Astrocyte of the cerebellum (primary cell): ENCODE measurements at regions not wholly inside any gene's neighbourhood (a gene's known extent, or its start where the extent isn't known, plus 50 kb on each side); places are given as distances from the start of the nearest gene placed in this dataset.

Source experiments
- DNase-seq: peaks from one replicate; pipeline ENCODE4 v3.0.0-alpha.2; 2011; ENCODE audit warnings: low read depth
- H3K4me3 ChIP-seq: 2 replicates; pipeline ENCODE4 v1.5.1; 2011; ENCODE audit warnings: mild to moderate bottlenecking, low read depth, low read length, moderate library complexity
- in situ Hi-C: cut with HindIII; loops from 2 replicates; pipeline ENCODE4 v1.10.0; 2017; ENCODE audit warnings: low sequenced_read_pairs
- TF ChIP-seq, protein P1 (sequence below): IDR thresholded peaks from 2 replicates; pipeline ENCODE4 v1.5.1; 2012; ENCODE audit warnings: low read length, low read depth, moderate library complexity, mild to moderate bottlenecking; ENCODE audit errors: missing control alignments

DNA sequence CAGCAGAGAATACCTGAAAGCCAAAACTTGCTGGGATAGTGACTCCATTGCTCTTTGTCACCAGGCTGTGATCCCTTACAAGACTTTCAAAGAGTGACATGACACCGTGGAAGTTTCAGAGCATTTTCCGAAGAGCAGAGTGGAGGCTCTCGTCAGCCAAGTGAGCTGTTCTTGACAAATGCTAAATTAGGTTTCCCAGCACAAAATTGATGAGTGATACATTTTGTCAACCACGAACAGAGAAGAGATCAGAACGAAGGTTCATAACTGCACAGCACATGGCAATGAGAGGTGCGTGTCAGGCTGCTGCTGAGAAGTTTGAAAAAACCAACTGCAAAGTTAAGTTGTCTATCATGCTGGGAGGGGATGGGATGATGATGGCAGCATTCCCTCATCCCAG, 184.4 kb upstream of the C1orf174 start:
- in situ Hi-C loops = no loop called here
- TF ChIP-seq, protein P1, sequence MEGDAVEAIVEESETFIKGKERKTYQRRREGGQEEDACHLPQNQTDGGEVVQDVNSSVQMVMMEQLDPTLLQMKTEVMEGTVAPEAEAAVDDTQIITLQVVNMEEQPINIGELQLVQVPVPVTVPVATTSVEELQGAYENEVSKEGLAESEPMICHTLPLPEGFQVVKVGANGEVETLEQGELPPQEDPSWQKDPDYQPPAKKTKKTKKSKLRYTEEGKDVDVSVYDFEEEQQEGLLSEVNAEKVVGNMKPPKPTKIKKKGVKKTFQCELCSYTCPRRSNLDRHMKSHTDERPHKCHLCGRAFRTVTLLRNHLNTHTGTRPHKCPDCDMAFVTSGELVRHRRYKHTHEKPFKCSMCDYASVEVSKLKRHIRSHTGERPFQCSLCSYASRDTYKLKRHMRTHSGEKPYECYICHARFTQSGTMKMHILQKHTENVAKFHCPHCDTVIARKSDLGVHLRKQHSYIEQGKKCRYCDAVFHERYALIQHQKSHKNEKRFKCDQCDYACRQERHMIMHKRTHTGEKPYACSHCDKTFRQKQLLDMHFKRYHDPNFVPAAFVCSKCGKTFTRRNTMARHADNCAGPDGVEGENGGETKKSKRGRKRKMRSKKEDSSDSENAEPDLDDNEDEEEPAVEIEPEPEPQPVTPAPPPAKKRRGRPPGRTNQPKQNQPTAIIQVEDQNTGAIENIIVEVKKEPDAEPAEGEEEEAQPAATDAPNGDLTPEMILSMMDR = no peak
- no peak for DNase-seq
- no peak overlapping the region for H3K4me3 ChIP-seq

DNA sequence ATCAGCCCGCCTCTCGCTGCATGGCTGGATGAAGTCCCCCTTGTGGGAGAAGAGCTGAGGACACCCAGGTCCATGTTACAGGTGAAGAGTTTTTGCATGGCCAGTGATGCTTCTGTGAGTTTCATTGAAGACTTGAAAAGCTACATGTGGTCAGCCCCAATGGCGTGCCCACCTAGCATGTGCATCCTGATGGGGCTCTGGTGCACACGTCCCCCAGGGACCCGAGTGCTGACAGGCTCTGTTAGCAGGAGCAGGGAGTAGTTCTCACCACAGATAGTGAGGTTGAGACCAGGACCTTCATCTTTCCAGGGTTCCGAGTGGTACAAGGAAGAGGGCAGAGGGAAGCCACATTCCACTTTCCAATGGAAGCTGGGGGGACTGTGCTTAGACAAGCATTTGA, 184.8 kb upstream of the C1orf174 start:
- H3K4me3 ChIP-seq = no peak overlapping the region
- TF ChIP-seq, protein P1 = no peak
- in situ Hi-C loops = no loop called here
- DNase-seq = no peak

DNA sequence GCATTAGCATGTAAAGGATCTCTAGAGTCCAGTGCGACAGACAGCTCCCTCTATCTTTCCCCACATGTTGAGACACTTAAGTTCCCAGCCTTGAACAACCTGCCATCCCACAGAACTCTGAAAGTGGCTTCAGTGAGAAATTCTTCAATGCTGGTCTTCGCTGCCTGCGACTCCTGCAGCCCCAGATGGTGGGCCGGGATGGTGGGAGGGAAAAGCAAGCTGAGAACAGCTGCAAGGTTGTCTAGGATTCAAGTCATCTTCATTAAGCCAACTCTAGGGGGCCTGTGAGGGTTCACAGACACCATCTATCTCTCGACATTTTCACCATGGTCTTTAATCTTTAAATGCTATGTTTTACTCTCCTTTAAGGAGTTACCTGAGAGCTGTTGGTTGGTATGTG, 185.5 kb upstream of the C1orf174 start:
- TF ChIP-seq, protein P1 = no peak
- in situ Hi-C loops = no loop called here
- no peak for DNase-seq
- no peak overlapping the region for H3K4me3 ChIP-seq

DNA sequence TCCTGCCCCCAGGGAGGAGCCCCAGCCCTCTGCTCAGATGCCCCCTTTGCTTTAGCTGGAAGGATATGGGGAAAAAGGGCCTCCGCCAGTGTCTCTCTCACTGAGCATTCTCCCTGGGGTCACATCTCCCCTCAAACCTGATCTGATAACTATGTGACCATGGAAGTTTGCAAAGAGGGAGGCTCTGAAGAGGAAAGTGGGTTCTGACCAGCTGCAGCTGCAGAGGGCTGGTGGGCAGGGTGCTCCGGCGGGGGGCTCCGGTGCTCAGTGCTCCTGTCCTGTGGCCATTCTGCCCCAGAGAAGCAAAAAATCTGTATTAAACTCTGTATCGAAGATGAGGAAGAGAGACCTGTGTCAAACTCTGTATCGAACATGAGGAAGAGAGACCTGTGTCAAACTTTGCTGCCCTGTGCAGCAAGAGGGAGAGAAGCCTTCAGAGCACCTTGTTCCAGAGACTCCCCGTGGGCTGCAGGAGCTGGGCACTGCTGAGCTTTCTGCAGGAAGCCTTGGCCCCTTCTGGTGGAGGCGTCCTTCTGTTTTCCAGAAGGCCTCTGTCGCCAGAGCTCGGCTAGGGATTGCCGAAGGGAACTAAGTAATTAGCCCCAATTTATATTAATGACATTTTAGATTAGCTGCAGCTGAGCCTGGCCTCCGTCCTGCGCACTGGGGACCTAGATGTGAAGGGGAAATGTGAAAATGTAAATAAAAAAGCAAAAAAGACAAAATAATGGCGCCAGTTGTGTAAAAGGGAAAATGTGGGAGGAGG, 186.2 kb upstream of the C1orf174 start:
- DNase-seq = no peak
- no peak overlapping the region for H3K4me3 ChIP-seq
- TF ChIP-seq, protein P1 = no peak
- in situ Hi-C loops = no loop called here

DNA sequence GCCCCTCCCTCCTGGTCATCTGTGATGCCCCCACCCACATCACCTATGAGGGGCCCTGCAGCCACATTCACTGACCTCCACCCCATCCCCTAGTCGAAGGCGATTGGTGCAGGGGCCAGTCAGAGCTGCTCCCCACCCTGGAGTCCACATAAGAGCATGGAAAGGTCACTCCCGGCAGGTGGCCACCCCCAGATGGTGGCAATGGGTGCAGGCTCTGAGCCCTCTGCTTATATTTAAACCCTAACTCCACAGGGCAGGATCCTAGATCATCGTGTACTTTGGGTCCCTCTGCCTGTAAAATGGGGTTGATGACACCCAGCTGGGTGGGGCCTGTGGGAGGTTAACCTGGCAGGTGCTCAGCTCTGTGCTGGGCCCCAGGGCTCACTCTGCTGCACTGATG, 186.8 kb upstream of the C1orf174 start:
- no peak for DNase-seq
- H3K4me3 ChIP-seq = no peak overlapping the region
- in situ Hi-C loops = no loop called here
- TF ChIP-seq, protein P1 = no peak

DNA sequence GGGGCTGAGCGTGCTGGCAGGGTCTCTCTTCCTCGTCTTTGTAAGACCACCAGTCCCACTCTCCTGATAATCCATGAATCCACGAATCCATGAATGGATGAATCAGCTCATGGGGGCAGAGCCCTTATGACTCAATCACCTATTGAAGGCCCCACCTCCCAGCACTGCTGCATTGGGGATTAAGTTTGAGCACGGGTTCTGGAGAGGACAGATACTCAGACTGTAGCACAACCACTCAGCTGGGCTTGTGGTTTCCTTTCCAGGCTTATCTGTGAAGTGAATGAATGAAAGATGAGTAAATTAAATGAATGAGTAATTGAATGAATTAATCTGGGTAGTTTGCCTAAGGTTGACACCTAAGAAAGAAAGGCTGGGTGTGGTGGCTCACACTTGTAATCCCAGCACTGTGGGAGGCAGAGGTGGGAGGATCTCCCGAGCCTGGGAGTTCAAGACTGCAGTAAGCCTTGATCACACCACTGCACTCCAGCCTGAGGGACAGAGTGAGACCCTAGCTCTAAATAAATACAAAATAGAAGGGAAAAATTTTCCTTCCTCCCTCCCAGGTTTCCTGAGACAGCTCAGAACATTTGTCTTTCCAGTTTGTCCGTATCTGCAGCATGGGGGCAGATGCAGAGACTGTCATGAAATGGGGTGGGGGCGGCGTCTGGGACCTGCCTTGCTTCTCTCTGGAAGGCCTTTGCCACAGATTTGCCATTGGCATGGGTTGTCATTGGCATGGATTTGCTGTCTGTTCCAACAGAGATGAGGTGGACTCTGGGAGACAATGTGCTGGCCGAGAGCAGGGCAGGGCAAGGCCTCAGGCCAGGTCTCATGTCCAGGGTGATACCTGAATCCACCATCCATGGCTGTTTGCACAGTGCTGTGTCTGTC, 187.7 kb upstream of the C1orf174 start:
- no peak overlapping the region for H3K4me3 ChIP-seq
- in situ Hi-C loops = no loop called here
- TF ChIP-seq, protein P1 = no peak
- DNase-seq = no peak
